ENCODE measurements at regions not wholly inside any gene's neighbourhood (a gene's known extent, or its start where the extent isn't known, plus 50 kb on each side); places are given as distances from the start of the nearest gene placed in this dataset.

DNA sequence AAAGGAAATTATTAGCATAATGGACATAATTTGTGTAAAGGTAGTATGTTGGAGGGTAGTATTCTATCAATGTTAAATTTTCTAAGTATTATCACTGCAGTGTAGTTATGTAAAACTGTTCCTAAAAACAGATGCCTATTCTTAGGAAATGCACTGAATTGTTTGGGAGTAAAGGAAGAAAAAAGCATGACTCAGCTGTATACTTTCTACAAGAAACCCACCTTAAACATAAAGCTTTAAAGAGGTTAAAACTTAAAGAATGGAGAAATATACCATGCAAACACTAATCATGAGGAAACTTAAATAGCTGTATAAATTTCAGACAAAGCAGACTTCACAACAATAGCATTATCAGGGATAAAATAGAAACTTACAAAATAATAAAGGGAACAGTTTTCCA lies 292.9 kb downstream of the ANTXR2 start:
- ChIA-PET CTCF (no interaction called here), POLR2A (no interaction called here)
- no peak for TF ChIP-seq SP1 (IDR thresholded peaks at IDR 0.05)
- TF ChIP-seq FOXK2 (IDR thresholded peaks at IDR 0.05) = no peak
- no peak for TF ChIP-seq ARNT (IDR thresholded peaks at IDR 0.05)
- TF ChIP-seq LEF1 (IDR thresholded peaks at IDR 0.05; ENCODE audit: borderline replicate concordance) = no peak
- no peak for TF ChIP-seq NFRKB (IDR thresholded peaks at IDR 0.05)
- TF ChIP-seq CTBP1 (IDR thresholded peaks at IDR 0.05; ENCODE audit: borderline replicate concordance) = no peak
- no peak for TF ChIP-seq HDGF (IDR thresholded peaks at IDR 0.05; ENCODE audit: borderline replicate concordance)
- no peak for TF ChIP-seq L3MBTL2 (conservative IDR thresholded peaks at IDR 0.05)
- TF ChIP-seq FOXM1 (IDR thresholded peaks at IDR 0.05; ENCODE audit: borderline replicate concordance) = no peak
- no peak for TF ChIP-seq ZNF384 (IDR thresholded peaks at IDR 0.05)
- TF ChIP-seq FOXA1 (IDR thresholded peaks at IDR 0.05) = no peak
- no peak for TF ChIP-seq TARDBP (IDR thresholded peaks at IDR 0.05)
- TF ChIP-seq, protein P1, sequence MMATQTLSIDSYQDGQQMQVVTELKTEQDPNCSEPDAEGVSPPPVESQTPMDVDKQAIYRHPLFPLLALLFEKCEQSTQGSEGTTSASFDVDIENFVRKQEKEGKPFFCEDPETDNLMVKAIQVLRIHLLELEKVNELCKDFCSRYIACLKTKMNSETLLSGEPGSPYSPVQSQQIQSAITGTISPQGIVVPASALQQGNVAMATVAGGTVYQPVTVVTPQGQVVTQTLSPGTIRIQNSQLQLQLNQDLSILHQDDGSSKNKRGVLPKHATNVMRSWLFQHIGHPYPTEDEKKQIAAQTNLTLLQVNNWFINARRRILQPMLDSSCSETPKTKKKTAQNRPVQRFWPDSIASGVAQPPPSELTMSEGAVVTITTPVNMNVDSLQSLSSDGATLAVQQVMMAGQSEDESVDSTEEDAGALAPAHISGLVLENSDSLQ (IDR thresholded peaks at IDR 0.05) = no peak
- TF ChIP-seq SUZ12 (IDR thresholded peaks at IDR 0.05) = no peak
- no peak for TF ChIP-seq ELF4 (IDR thresholded peaks at IDR 0.05)
- TF ChIP-seq BHLHE40 (IDR thresholded peaks at IDR 0.05; ENCODE audit: borderline replicate concordance) = no peak
- DNase-seq (ENCODE audit: extremely low spot score) = no peak

DNA sequence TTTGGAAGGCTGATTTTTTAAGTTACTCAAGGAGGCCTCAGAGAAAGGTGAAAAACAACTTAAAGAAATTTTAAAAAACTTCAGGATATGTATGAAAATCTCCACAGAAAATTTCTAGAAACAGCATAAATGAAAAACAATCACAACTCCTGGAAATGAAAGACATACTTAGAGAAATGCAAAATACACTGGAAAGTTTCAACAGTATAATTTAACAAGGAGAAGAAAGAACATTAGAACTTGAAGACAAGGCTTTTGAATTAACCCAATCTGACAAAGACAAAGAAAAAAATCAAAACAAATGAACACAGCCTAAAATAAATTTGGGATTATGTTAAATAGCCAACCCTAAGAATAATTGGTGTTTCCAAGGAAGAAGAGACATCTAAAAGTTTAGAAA lies 300.5 kb downstream of the ANTXR2 start:
- POLR2A ChIA-PET = no interaction called here
- DNase-seq (ENCODE audit: extremely low spot score) = no peak
- TF ChIP-seq HDGF (IDR thresholded peaks at IDR 0.05; ENCODE audit: borderline replicate concordance) = no peak
- CTCF ChIA-PET = no interaction called here

DNA sequence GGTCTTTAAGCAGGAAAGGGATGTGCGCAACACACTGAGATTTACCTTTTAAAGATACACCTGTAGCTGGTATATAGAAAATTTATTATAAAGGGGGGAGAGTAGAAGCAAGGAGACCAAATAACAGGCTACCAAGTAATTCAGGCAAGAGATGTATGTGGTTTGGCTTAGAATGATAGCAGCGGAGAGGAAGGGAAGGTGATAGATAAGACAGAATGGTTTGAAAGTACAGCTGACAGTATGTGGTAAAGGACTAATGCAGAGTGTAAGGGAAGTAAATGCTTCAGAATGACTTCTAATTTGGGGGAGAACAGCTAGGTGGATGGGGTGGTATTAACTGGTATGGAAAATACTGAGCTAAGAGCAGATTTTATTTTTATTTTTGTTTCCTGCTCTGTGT lies 308.9 kb downstream of the ANTXR2 start:
- DNase-seq (ENCODE audit: extremely low spot score) = no peak
- CTCF ChIA-PET = no interaction called here
- POLR2A ChIA-PET = no interaction called here
- TF ChIP-seq TARDBP (IDR thresholded peaks at IDR 0.05) (no peak), ZNF384 (IDR thresholded peaks at IDR 0.05) (no peak), CTBP1 (IDR thresholded peaks at IDR 0.05; ENCODE audit: borderline replicate concordance) (no peak), BHLHE40 (IDR thresholded peaks at IDR 0.05; ENCODE audit: borderline replicate concordance) (no peak), LEF1 (IDR thresholded peaks at IDR 0.05; ENCODE audit: borderline replicate concordance) (no peak), ELF4 (IDR thresholded peaks at IDR 0.05) (no peak), FOXM1 (IDR thresholded peaks at IDR 0.05; ENCODE audit: borderline replicate concordance) (no peak), HDGF (IDR thresholded peaks at IDR 0.05; ENCODE audit: borderline replicate concordance) (no peak), FOXK2 (IDR thresholded peaks at IDR 0.05) (no peak), L3MBTL2 (conservative IDR thresholded peaks at IDR 0.05) (no peak)

DNA sequence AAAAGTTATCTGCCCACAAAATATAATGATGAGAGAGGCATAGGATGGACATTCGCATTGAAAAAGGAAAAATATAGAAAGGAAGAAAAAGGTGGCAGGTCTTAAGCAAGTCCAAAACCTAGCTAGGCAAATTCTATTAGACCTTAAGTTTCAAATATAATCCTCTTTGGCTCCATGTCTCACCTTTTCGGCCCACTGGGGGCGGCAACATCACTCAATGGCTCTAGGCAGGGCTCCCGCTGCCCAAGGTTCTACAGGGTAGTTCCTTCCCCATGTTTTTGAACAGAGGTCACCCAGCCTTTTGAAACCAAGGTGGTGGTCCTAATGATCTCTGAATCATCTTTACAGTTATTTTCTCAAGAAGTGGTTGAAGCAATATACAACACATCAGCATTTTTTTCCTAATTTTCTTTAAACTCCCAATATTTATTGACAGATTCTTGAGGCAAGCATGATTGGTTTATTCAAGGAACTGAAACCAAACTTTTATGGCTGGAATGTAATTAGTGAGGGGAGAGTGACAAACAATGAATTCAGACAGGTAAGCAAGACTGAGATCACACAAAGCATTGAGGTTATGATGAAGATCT lies 309.4 kb downstream of the ANTXR2 start:
- DNase-seq (ENCODE audit: extremely low spot score) = no peak
- TF ChIP-seq, protein P1 (IDR thresholded peaks at IDR 0.05) = no peak
- no peak for TF ChIP-seq HDGF (IDR thresholded peaks at IDR 0.05; ENCODE audit: borderline replicate concordance)
- TF ChIP-seq FOXA1 (IDR thresholded peaks at IDR 0.05) = no peak
- TF ChIP-seq FOXM1 (IDR thresholded peaks at IDR 0.05; ENCODE audit: borderline replicate concordance) = no peak
- no peak for TF ChIP-seq FOXK2 (IDR thresholded peaks at IDR 0.05)
- TF ChIP-seq SP1 (IDR thresholded peaks at IDR 0.05) = no peak
- no peak for TF ChIP-seq L3MBTL2 (conservative IDR thresholded peaks at IDR 0.05)
- TF ChIP-seq ELF4 (IDR thresholded peaks at IDR 0.05) = no peak
- no peak for TF ChIP-seq SUZ12 (IDR thresholded peaks at IDR 0.05)
- TF ChIP-seq ZNF384 (IDR thresholded peaks at IDR 0.05) = no peak
- no peak for TF ChIP-seq NFRKB (IDR thresholded peaks at IDR 0.05)
- no peak for TF ChIP-seq TARDBP (IDR thresholded peaks at IDR 0.05)
- TF ChIP-seq CTBP1 (IDR thresholded peaks at IDR 0.05; ENCODE audit: borderline replicate concordance) = no peak
- no peak for TF ChIP-seq ARNT (IDR thresholded peaks at IDR 0.05)
- no peak for TF ChIP-seq BHLHE40 (IDR thresholded peaks at IDR 0.05; ENCODE audit: borderline replicate concordance)
- TF ChIP-seq LEF1 (IDR thresholded peaks at IDR 0.05; ENCODE audit: borderline replicate concordance) = no peak
- ChIA-PET POLR2A (no interaction called here), CTCF (no interaction called here)

DNA sequence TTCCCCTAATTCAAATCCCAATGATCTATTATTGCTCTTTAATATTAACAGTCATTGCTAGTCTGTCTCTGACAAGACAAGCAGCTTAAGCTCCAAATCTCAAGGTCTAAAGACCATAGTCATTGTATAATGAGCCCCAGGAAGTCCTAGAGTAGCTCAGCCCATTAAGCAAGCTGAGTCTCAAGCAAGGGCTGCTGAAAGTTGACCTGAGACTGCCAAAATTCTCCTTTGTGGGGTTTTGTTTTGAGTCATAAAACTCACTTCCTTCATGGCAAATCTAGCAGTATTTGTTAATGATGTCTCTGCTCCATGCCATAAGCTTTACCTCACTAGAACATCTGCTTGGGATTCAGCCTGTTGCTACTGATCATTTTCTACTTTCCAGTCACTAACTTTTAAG lies 313.2 kb downstream of the ANTXR2 start:
- POLR2A ChIA-PET = no interaction called here
- DNase-seq (ENCODE audit: extremely low spot score) = no peak
- CTCF ChIA-PET = no interaction called here

DNA sequence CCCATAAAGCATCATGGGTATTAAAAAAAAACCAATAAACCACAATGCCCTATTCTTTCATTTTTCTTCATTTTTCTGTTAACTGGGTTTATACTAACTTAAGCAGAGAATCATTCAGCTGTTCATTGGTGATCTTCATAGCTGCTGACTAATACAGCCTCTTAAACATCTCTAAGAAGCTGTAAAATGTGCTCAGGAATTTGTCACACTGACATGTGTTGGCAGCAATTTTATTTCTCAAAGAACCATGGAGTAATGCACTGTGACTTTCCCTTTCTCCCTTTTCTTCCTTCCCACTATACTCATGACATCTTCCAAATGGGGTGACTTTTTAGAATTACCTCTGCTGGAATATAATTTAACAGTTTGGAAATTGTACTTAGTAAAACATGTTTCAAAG lies 315.4 kb downstream of the ANTXR2 start:
- TF ChIP-seq ARNT (IDR thresholded peaks at IDR 0.05) = no peak
- no peak for TF ChIP-seq FOXM1 (IDR thresholded peaks at IDR 0.05; ENCODE audit: borderline replicate concordance)
- no peak for TF ChIP-seq HDGF (IDR thresholded peaks at IDR 0.05; ENCODE audit: borderline replicate concordance)
- TF ChIP-seq SUZ12 (IDR thresholded peaks at IDR 0.05) = no peak
- no peak for TF ChIP-seq LEF1 (IDR thresholded peaks at IDR 0.05; ENCODE audit: borderline replicate concordance)
- no peak for TF ChIP-seq BHLHE40 (IDR thresholded peaks at IDR 0.05; ENCODE audit: borderline replicate concordance)
- no peak for TF ChIP-seq ELF4 (IDR thresholded peaks at IDR 0.05)
- CTCF ChIA-PET = no interaction called here
- DNase-seq (ENCODE audit: extremely low spot score) = no peak
- POLR2A ChIA-PET = no interaction called here

More for the DNA sequence above, 313.2 kb downstream of the ANTXR2 start:
- TF ChIP-seq LEF1 (IDR thresholded peaks at IDR 0.05; ENCODE audit: borderline replicate concordance) (no peak), HDGF (IDR thresholded peaks at IDR 0.05; ENCODE audit: borderline replicate concordance) (no peak), SP1 (IDR thresholded peaks at IDR 0.05) (no peak), FOXA1 (IDR thresholded peaks at IDR 0.05) (no peak)

DNA sequence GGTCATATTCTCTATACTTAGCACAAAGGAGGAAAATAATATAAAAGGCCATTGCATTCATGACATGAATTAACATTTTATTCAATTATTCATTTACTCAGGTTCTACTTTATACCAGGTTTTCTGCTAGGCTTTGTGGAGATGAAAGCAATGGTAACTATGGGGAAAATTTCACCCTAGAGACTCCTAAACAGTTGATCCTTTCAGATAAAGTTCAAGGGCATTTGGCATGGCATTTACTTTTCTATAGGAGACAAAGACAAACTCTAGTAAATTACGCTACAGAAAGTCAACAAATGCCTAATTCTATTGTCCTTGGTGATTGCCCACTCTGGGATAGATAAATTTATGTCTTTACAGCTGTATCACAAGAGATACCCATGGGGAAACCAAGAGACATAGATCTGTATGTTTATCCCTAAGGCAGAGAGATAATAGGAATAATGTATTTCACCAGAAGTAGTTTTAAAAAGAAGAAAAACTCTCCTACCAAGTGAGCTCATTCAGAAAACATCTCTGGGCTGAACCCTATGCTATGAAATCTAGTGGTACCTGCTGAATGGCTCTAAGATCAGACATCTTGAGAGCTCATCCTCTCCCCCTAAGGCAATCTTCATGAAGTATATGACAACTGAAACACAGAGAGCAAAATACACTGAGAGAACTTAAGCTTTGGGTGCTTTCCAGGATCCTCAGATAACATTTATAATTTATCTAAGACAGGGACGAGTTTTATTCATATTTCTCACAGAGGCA lies 316.7 kb downstream of the ANTXR2 start:
- CTCF ChIA-PET = no interaction called here
- no peak for DNase-seq (ENCODE audit: extremely low spot score)
- POLR2A ChIA-PET = no interaction called here
- TF ChIP-seq LEF1 (IDR thresholded peaks at IDR 0.05; ENCODE audit: borderline replicate concordance) (no peak), ZNF384 (IDR thresholded peaks at IDR 0.05) (no peak), NFRKB (IDR thresholded peaks at IDR 0.05) (no peak), FOXM1 (IDR thresholded peaks at IDR 0.05; ENCODE audit: borderline replicate concordance) (no peak), L3MBTL2 (conservative IDR thresholded peaks at IDR 0.05) (no peak), FOXK2 (IDR thresholded peaks at IDR 0.05) (no peak), HDGF (IDR thresholded peaks at IDR 0.05; ENCODE audit: borderline replicate concordance) (no peak), ELF4 (IDR thresholded peaks at IDR 0.05) (no peak), ARNT (IDR thresholded peaks at IDR 0.05) (no peak), FOXA1 (IDR thresholded peaks at IDR 0.05) (no peak), SP1 (IDR thresholded peaks at IDR 0.05) (no peak), SUZ12 (IDR thresholded peaks at IDR 0.05) (no peak), TARDBP (IDR thresholded peaks at IDR 0.05) (no peak), CTBP1 (IDR thresholded peaks at IDR 0.05; ENCODE audit: borderline replicate concordance) (no peak), BHLHE40 (IDR thresholded peaks at IDR 0.05; ENCODE audit: borderline replicate concordance) (no peak)
- TF ChIP-seq, protein P1 (IDR thresholded peaks at IDR 0.05) = no peak

Data from HEK293T (cell line).